ENCODE measurements at regions not wholly inside any gene's neighbourhood (a gene's known extent, or its start where the extent isn't known, plus 50 kb on each side); places are given as distances from the start of the nearest gene placed in this dataset.

- Histone ChIP-seq H2BK12ac (ENCODE audit: insufficient read length, low read depth, low read length) (no peak overlapping the region), H3K23ac (ENCODE audit: insufficient read length, low read depth, low read length) (no peak overlapping the region), H2BK5ac (ENCODE audit: insufficient read length, low read length) (no peak overlapping the region), H3K4ac (ENCODE audit: low read depth, low read length) (no peak overlapping the region), H3K14ac (ENCODE audit: insufficient read depth, low read length) (no peak overlapping the region), H3K27ac (ENCODE audit: insufficient read length, low read depth, low read length) (no peak overlapping the region), H4K5ac (ENCODE audit: insufficient read length, low read depth, low read length) (no peak overlapping the region), H2BK15ac (ENCODE audit: low read depth, low read length) (no peak overlapping the region), H3K23me2 (ENCODE audit: insufficient read length, low read depth, low read length, poor library complexity, severe bottlenecking) (no peaks in the 10 kb centered on the region), H3K9me3 (ENCODE audit: control insufficient read depth, low read depth, low read length) (no peaks in the 10 kb centered on the region), H4K91ac (ENCODE audit: insufficient read length, low read depth, low read length) (no peak overlapping the region), H3K79me1 (ENCODE audit: insufficient read depth, low read depth, low read length, poor library complexity, severe bottlenecking) (no peaks in the 10 kb centered on the region), H2BK20ac (ENCODE audit: low read depth, low read length, poor library complexity, severe bottlenecking) (no peak overlapping the region), H2AFZ (ENCODE audit: low read length) (no peak overlapping the region), H2BK120ac (ENCODE audit: low read depth, low read length, poor library complexity, severe bottlenecking) (no peak overlapping the region), H3K27me3 (ENCODE audit: insufficient read depth, low read length) (no peaks in the 10 kb centered on the region), H4K8ac (replicated peaks; ENCODE audit: insufficient read length, low read depth, low read length) (no peak overlapping the region), H3K4me2 (ENCODE audit: insufficient read depth, insufficient read length, low read length) (no peak overlapping the region), H3K56ac (ENCODE audit: insufficient read length, low read depth, low read length) (no peak overlapping the region), H3K9ac (ENCODE audit: extremely low read depth, insufficient read length, low read length) (no peak overlapping the region), H3T11ph (ENCODE audit: low read length) (no peak overlapping the region), H2AK5ac (ENCODE audit: insufficient read length, low read length) (no peak overlapping the region), H4K20me1 (ENCODE audit: control insufficient read depth, insufficient read depth, insufficient read length) (no peaks in the 10 kb centered on the region), H3K18ac (ENCODE audit: insufficient read length, low read depth, low read length) (no peak overlapping the region), H3K4me1 (ENCODE audit: insufficient read depth, low read length) (no peaks in the 10 kb centered on the region), H3K79me2 (ENCODE audit: insufficient read depth, low read length) (no peaks in the 10 kb centered on the region)
- no peak overlapping the region for H3K27ac Mint-ChIP-seq
- H3K9me3 Mint-ChIP-seq = peaks cover 3 to 6% of the 10 kb centered on the region in 2 experiments; a peak in 3 of 5 replicates
- peaks cover 5 to 12% of the 10 kb centered on the region in 2 experiments for H3K4me1 Mint-ChIP-seq
- no peak overlapping the region for H3K4me3 Mint-ChIP-seq
- no CpG with 5 or more reads among the region's 4 CpGs for WGBS (ENCODE audit: extremely low coverage, insufficient read length, low lambda C conversion rate)
- H3K27me3 Mint-ChIP-seq (ENCODE audit: low read depth) = 0 out of 2 replicates have a peak, but pooled peaks cover 1% of the 10 kb centered on the region
- H3K36me3 Mint-ChIP-seq (ENCODE audit: insufficient read depth in 1 of 3, low read depth in 3 of 3) = peaks cover 0 to 12% (median 3%) of the 10 kb centered on the region in 3 experiments; a peak in 2 of 7 replicates
- TF ChIP-seq CTCF (conservative IDR thresholded peaks at IDR 0.05) = 0 out of 3 replicates have a peak, but pooled peaks have one; percentile 19
- DNase-seq = no peak
These were observed 192.8 kb upstream of the S1PR3 start for GRCh38 chr9:88798476-88798875.

All from H9 (cell line).